Epithelial cell of esophagus (primary cell): ENCODE measurements at regions not wholly inside any gene's neighbourhood (a gene's known extent, or its start where the extent isn't known, plus 50 kb on each side); places are given as distances from the start of the nearest gene placed in this dataset.

ENCODE experiments used
- DNase-seq: peaks from one replicate; pipeline ENCODE4 v3.0.0; 2010; ENCODE audit warnings: low read depth
- H3K4me3 ChIP-seq: 2 replicates; pipeline ENCODE4 v1.5.1; 2011; ENCODE audit warnings: mild to moderate bottlenecking, low read length, control low read depth
- CTCF ChIP-seq: IDR thresholded peaks from 2 replicates; pipeline ENCODE4 v1.5.1; 2011; ENCODE audit warnings: low read depth, mild to moderate bottlenecking, low read length, control low read depth, inconsistent platforms; ENCODE audit not compliant: insufficient read depth; ENCODE audit errors: missing control alignments

GRCh38 chr3:111326144-111326995 lies 215.6 kb upstream of the CD96 start:
- TF ChIP-seq CTCF = no peak
- no peak overlapping the region for H3K4me3 ChIP-seq
- DNase-seq = no peak

DNA sequence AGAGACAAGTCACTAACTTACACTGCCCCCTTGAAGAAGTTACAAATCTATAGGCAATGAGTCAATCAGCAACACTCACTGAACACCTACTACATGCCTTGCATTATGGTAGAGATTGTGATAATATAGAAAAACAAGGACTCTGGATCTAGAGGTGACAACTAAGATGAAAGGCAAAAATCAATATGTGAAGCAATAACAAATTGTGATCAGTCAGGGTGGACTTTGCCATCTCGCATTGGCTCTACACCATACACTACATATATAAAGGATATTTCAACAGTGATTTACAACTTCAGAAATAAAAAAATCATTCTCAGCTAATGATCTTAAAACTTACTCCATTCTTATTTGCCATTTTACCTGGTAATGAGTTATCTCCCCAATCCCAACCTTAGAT lies 210.7 kb upstream of the CD96 start:
- DNase-seq = no peak
- H3K4me3 ChIP-seq = no peak overlapping the region
- no peak for TF ChIP-seq CTCF

DNA sequence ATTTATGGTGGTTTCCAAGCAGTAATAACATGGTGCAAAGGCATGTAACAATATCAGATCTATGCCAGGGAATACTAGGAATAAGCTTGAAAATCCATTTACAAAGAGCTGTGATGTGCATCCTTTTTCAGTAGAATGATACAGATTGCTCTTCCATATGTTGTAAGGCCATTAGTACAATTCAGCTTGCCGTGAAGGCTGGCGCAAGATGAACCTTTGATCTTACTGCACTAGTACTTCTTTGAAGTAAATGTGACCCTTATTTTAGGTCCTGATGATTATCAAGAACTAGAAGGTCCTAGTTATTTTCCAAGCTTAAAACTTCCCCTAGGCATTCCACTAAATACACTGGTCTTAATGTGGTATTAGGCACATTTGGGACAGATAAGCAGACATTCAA lies 210.1 kb upstream of the CD96 start:
- H3K4me3 ChIP-seq = no peak overlapping the region
- DNase-seq = no peak
- TF ChIP-seq CTCF = no peak

DNA sequence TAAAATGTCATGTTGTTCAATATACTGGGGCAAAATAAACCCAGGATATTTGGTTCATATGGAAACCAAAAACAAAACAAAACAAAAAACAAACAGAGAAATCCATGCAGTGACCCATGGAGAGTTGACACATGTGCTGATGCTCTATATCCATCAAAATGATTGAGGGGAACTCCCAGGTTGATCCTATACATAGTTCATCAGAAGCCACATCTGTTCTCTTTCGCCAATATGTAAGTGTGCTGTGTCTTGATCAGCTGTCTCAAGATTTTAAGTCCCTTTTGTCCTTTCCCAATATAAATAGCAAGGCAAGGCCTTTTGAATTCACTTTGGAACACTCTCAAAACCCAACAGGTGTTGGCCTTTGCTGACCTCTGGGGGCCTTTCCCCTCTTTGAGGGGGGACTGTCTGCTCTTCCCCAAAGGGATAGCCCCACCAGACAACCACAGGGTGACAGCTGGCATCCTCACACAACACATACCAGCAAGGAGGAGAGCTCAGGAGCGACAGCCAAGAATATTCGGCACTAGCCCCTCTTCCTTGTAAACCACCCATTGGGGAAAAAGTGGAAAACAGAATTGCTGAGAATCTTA lies 209.4 kb upstream of the CD96 start:
- H3K4me3 ChIP-seq = no peak overlapping the region
- DNase-seq = no peak
- TF ChIP-seq CTCF = no peak

DNA sequence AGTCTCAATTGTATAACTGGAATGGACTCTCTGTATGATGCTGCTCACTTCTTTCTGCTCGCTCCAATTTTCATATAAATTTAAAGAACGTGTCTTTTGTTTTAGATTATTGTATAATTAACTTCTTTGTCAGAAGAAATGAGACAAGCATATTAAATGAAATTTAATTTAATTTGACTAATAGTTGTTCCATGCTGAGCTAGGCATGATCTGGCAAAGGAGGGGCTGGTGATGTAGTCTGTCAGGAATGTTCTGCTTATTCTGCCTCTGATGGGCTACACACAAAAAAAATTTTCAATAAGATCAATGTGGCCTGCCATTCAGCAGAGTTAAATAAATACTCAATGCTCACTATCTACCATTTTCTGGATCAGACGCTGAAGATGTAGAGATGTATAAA lies 208.4 kb upstream of the CD96 start:
- DNase-seq = peak; percentile 64

GRCh38 chr3:111335512-111336303 lies 206.3 kb upstream of the CD96 start:
- no peak for DNase-seq
- no peak for TF ChIP-seq CTCF
- no peak overlapping the region for H3K4me3 ChIP-seq

More for the DNA sequence above, 208.4 kb upstream of the CD96 start:
- no peak for TF ChIP-seq CTCF
- no peak overlapping the region for H3K4me3 ChIP-seq
